ENCODE measurements at regions not wholly inside any gene's neighbourhood (a gene's known extent, or its start where the extent isn't known, plus 50 kb on each side); places are given as distances from the start of the nearest gene placed in this dataset.

DNA sequence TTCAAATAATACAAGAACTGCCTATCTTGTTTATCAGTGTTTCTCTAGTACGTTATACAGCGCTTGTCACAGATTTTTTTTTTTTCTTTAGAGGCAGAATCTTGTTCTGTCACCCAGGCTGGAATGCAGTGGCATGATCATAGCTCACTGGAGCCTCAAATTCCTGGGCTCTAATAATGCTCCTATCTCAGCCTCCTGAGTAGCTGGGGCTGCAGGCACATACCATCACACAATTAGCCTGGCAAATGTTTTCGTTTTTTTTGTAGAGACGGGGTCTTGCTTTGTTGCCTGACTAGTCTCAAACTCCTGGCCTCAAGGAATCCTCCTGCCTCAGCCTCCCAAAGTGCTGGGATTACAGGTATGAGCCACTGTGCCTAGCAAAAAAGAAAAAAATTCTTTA lies 66.0 kb upstream of the FREM2 start:
- H3K9ac ChIP-seq (ENCODE audit: insufficient read depth in 1 of 2, low read depth in 2 of 2, low read length in 2 of 2): no peak overlapping the region
- H3K36me3 ChIP-seq (ENCODE audit: control insufficient read depth, insufficient read depth, low read length): no peaks in the 10 kb centered on the region
- intact Hi-C loops (cut with micrococcal nuclease): no loop called here
- no peak overlapping the region for H3K4me3 ChIP-seq
- H2AFZ ChIP-seq (ENCODE audit: low read depth, low read length): no peak overlapping the region
- no peak for TF ChIP-seq ZNF175 (CRISPR knock-in tag; IDR thresholded peaks at IDR 0.05; ENCODE audit: low read depth)
- TF ChIP-seq SAFB2 (IDR thresholded peaks at IDR 0.05; ENCODE audit: borderline replicate concordance, low read depth, low read length, severe bottlenecking): no peak
- TF ChIP-seq KDM5B (IDR thresholded peaks at IDR 0.05; ENCODE audit: insufficient replicate concordance, low read depth, low read length): no peak
- TF ChIP-seq CSDE1 (IDR thresholded peaks at IDR 0.05): no peak
- no peak for TF ChIP-seq HOXB6 (CRISPR knock-in tag; IDR thresholded peaks at IDR 0.05; ENCODE audit: borderline replicate concordance)
- no peak for TF ChIP-seq GABPA (tag; conservative IDR thresholded peaks at IDR 0.05; ENCODE audit: low read depth)
- H3K9me3 ChIP-seq (replicated peaks; ENCODE audit: control insufficient read depth, insufficient read depth, low read depth, low read length): no peaks in the 10 kb centered on the region; the same call in 1 of the 2 replicates
- FAIRE-seq (no peak), ATAC-seq (no peak), DNase-seq (ENCODE audit: extremely low read depth in 1 of 4, low spot score in 3 of 4) (no peak)
- H3K9me1 ChIP-seq (ENCODE audit: control insufficient read depth, insufficient read depth, low read length): no peaks in the 10 kb centered on the region
- CTCF ChIA-PET (ENCODE audit: low intra/inter-chr PET ratio): no interaction called here
- H3K4me2 ChIP-seq (ENCODE audit: insufficient read depth, low read length): no peak overlapping the region
- H3K27me3 ChIP-seq (ENCODE audit: control insufficient read depth in 2 of 2, insufficient read depth in 2 of 2, low read length in 2 of 2): no peaks in the 10 kb centered on the region
- no peaks in the 10 kb centered on the region for H3K4me1 ChIP-seq (replicated peaks in 1 of 2; ENCODE audit: control insufficient read depth in 2 of 2, insufficient read depth in 2 of 2, low read length in 2 of 2)
- BruUV-seq (replicated peaks): no TSS peak
- no peak overlapping the region for H3K27ac ChIP-seq (ENCODE audit: extremely low read depth, low read depth, low read length)
- in situ Hi-C loops (cut with MboI): no loop called here
- POLR2A ChIA-PET: no interaction called here
- no peaks in the 10 kb centered on the region for H4K20me1 ChIP-seq (replicated peaks; ENCODE audit: control insufficient read depth, insufficient read depth, low read length)
- no peaks in the 10 kb centered on the region for H3K79me2 ChIP-seq (ENCODE audit: control insufficient read depth, insufficient read depth, low read length)
- whole genome bisulfite sequencing (ENCODE audit: insufficient coverage, low coverage, missing lambda C conversion rate): 0% methylated on average over 4 of the region's 4 CpGs

- FAIRE-seq: no peak
Measured at GRCh38 chr13:38624822-38625221, 62.1 kb upstream of the FREM2 start.

More at GRCh38 chr13:38624822-38625221, 62.1 kb upstream of the FREM2 start:
- no peak overlapping the region for H3K4me2 ChIP-seq (ENCODE audit: insufficient read depth, low read length)
- no peaks in the 10 kb centered on the region; the same call in 1 of the 2 replicates for H3K9me3 ChIP-seq (replicated peaks; ENCODE audit: control insufficient read depth, insufficient read depth, low read depth, low read length)
- H3K27ac ChIP-seq (ENCODE audit: extremely low read depth, low read depth, low read length): no peak overlapping the region
- no peaks in the 10 kb centered on the region for H3K4me1 ChIP-seq (replicated peaks in 1 of 2; ENCODE audit: control insufficient read depth in 2 of 2, insufficient read depth in 2 of 2, low read length in 2 of 2)
- TF ChIP-seq SNAPC5 (CRISPR knock-in tag; IDR thresholded peaks at IDR 0.05): no peak
- TF ChIP-seq SRSF9 (IDR thresholded peaks at IDR 0.05; ENCODE audit: borderline replicate concordance, low read depth, low read length): no peak
- no peak for TF ChIP-seq CHCHD3 (CRISPR knock-in tag; IDR thresholded peaks at IDR 0.05)
- TF ChIP-seq XRCC3 (IDR thresholded peaks at IDR 0.05): no peak
- no peak for TF ChIP-seq ELF2 (CRISPR knock-in tag; IDR thresholded peaks at IDR 0.05)
- no peak for TF ChIP-seq BCL6 (CRISPR knock-in tag; IDR thresholded peaks at IDR 0.05)
- no peak for TF ChIP-seq PCBP2 (IDR thresholded peaks at IDR 0.05; ENCODE audit: low read depth, low read length, poor library complexity, severe bottlenecking)
- TF ChIP-seq ZNF445 (CRISPR knock-in tag; IDR thresholded peaks at IDR 0.05; ENCODE audit: low read depth): no peak
- H3K4me3 ChIP-seq: no peak overlapping the region
- H3K9ac ChIP-seq (ENCODE audit: insufficient read depth in 1 of 2, low read depth in 2 of 2, low read length in 2 of 2): no peak overlapping the region
- H3K27me3 ChIP-seq (ENCODE audit: control insufficient read depth in 2 of 2, insufficient read depth in 2 of 2, low read length in 2 of 2): no peaks in the 10 kb centered on the region
- no peak overlapping the region for H2AFZ ChIP-seq (ENCODE audit: low read depth, low read length)
- DNase-seq (ENCODE audit: extremely low read depth in 1 of 4, low spot score in 3 of 4) (no peak), ATAC-seq (no peak)
- CTCF ChIA-PET (ENCODE audit: low intra/inter-chr PET ratio): no interaction called here
- WGBS (ENCODE audit: insufficient coverage, low coverage, missing lambda C conversion rate): 1% methylated on average over 9 of the region's 10 CpGs
- H3K9me1 ChIP-seq (ENCODE audit: control insufficient read depth, insufficient read depth, low read length): no peaks in the 10 kb centered on the region
- POLR2A ChIA-PET: no interaction called here
- H4K20me1 ChIP-seq (replicated peaks; ENCODE audit: control insufficient read depth, insufficient read depth, low read length): no peaks in the 10 kb centered on the region
- in situ Hi-C loops (cut with MboI) (no loop called here), intact Hi-C loops (cut with micrococcal nuclease) (no loop called here)
- H3K36me3 ChIP-seq (ENCODE audit: control insufficient read depth, insufficient read depth, low read length): no peaks in the 10 kb centered on the region
- BruUV-seq (replicated peaks): no TSS peak
- no peaks in the 10 kb centered on the region for H3K79me2 ChIP-seq (ENCODE audit: control insufficient read depth, insufficient read depth, low read length)
